AG04450 (cell line): ENCODE measurements at regions not wholly inside any gene's neighbourhood (a gene's known extent, or its start where the extent isn't known, plus 50 kb on each side); places are given as distances from the start of the nearest gene placed in this dataset.
A peak's percentile ranks its signal among the peaks of the same experiment; 100 is the strongest.

Source experiments
- CTCF ChIA-PET: fragments of 300-600, 350-600 bp; formaldehyde crosslinking; extraction: SDS; loops from one replicate; lab custom pipeline; 2022; ENCODE audit warnings: antibody characterized with exemption, inconsistent platforms; lab: Charles Lee
- POLR2A ChIA-PET: fragments of 350-600 bp; formaldehyde crosslinking; extraction: SDS; loops from one replicate; lab custom pipeline; 2021; ENCODE audit warnings: antibody characterized with exemption, inconsistent platforms; lab: Yijun Ruan, JAX
- DNase-seq: peaks from one replicate; pipeline ENCODE4 v3.0.0-alpha.2; 2011; ENCODE audit warnings: low read depth, low spot score
- H3K27ac ChIP-seq: one replicate; pipeline ENCODE4 v1.5.1; 2012; ENCODE audit warnings: low read depth, low read length, control low read depth
- H3K27me3 ChIP-seq: one replicate; pipeline ENCODE4 v1.6.0; 2012; ENCODE audit warnings: low read length; ENCODE audit not compliant: control insufficient read depth, insufficient read depth
- H3K4me3 ChIP-seq: 2 replicates; pipeline ENCODE4 v1.5.1; 2011; ENCODE audit warnings: mild to moderate bottlenecking, low read depth, low read length, control low read depth
- H3K9me3 ChIP-seq: 2 replicates; pipeline ENCODE4 v1.5.1; 2012; ENCODE audit warnings: low read length; ENCODE audit not compliant: control insufficient read depth, insufficient read depth
- CTCF ChIP-seq: IDR thresholded peaks from 2 replicates; pipeline ENCODE4 v1.5.1; 2011; ENCODE audit warnings: low read depth, low read length, control low read depth, inconsistent platforms

GRCh38 chr5:124665035-124665434 lies 81.4 kb downstream of the ZNF608 start:
- no peaks in the 10 kb centered on the region for H3K27me3 ChIP-seq
- no peak for TF ChIP-seq CTCF
- H3K9me3 ChIP-seq = no peaks in the 10 kb centered on the region
- CTCF ChIA-PET = interaction anchor here (0.6 kb wide), 1 partner anchor 644 kb away, joined by 3 read pairs; no protein-coding TSS in a partner anchor
- DNase-seq = no peak
- H3K4me3 ChIP-seq = no peak overlapping the region
- no peak overlapping the region for H3K27ac ChIP-seq
- POLR2A ChIA-PET = interaction anchor here (0.6 to 0.7 kb wide), 2 partner anchors 958 to 1545 kb away, joined by 4 to 6 read pairs; no protein-coding TSS in a partner anchor

GRCh38 chr5:124664287-124664686 lies 82.2 kb downstream of the ZNF608 start:
- Histone ChIP-seq H3K9me3 (no peaks in the 10 kb centered on the region), H3K27me3 (no peaks in the 10 kb centered on the region), H3K27ac (no peak overlapping the region), H3K4me3 (no peak overlapping the region)
- no peak for TF ChIP-seq CTCF
- ChIA-PET POLR2A (interaction anchor here (0.6 to 0.7 kb wide), 2 partner anchors 959 to 1544 kb away, joined by 4 to 6 read pairs; no protein-coding TSS in a partner anchor), CTCF (interaction anchor here (1.1 kb wide), 1 partner anchor 1171 kb away, joined by 5 read pairs; no protein-coding TSS in a partner anchor)
- no peak for DNase-seq

GRCh38 chr5:124663101-124663506 lies 83.3 kb downstream of the ZNF608 start:
- TF ChIP-seq CTCF = no peak
- no peaks in the 10 kb centered on the region for H3K27me3 ChIP-seq
- no peak overlapping the region for H3K4me3 ChIP-seq
- no peaks in the 10 kb centered on the region for H3K9me3 ChIP-seq
- ChIA-PET POLR2A (no interaction called here), CTCF (interaction anchor here (1.1 kb wide), 1 partner anchor 1172 kb away, joined by 5 read pairs; no protein-coding TSS in a partner anchor)
- no peak for DNase-seq
- H3K27ac ChIP-seq = no peak overlapping the region

GRCh38 chr5:124662181-124662781 lies 84.2 kb downstream of the ZNF608 start:
- CTCF ChIA-PET = no interaction called here
- no peak for DNase-seq
- H3K4me3 ChIP-seq = no peak overlapping the region
- TF ChIP-seq CTCF = no peak
- POLR2A ChIA-PET = no interaction called here
- H3K27me3 ChIP-seq = no peaks in the 10 kb centered on the region
- H3K9me3 ChIP-seq = no peaks in the 10 kb centered on the region
- H3K27ac ChIP-seq = no peak overlapping the region

- CTCF ChIA-PET = no interaction called here
- no peak for TF ChIP-seq CTCF
- Histone ChIP-seq H3K27ac (peak overlapping the region; percentile 53), H3K4me3 (peak overlapping the region; percentile 21), H3K9me3 (no peaks in the 10 kb centered on the region), H3K27me3 (no peaks in the 10 kb centered on the region)
- DNase-seq = peak; percentile 76
- POLR2A ChIA-PET = interaction anchor here (0.6 to 1.7 kb wide), 10 partner anchors 10 to 1560 kb away, joined by 3 to 12 read pairs (median 4); no protein-coding TSS in a partner anchor
Measured at GRCh38 chr5:124661317-124662141, 84.9 kb downstream of the ZNF608 start.
